GM12873 (cell line): ENCODE measurements at regions not wholly inside any gene's neighbourhood (a gene's known extent, or its start where the extent isn't known, plus 50 kb on each side); places are given as distances from the start of the nearest gene placed in this dataset.

Experiments used
- CTCF ChIP-seq: IDR thresholded peaks from 2 replicates; pipeline ENCODE4 v1.5.1; 2012; ENCODE audit warnings: low read depth, mild to moderate bottlenecking, moderate library complexity, low read length, control low read depth; ENCODE audit not compliant: insufficient read depth; ENCODE audit errors: missing control alignments

GRCh38 chr6:48307573-48307972 lies 196.6 kb upstream of the PTCHD4 start:
- no peak for TF ChIP-seq CTCF

GRCh38 chr6:48290595-48290994 lies 179.6 kb upstream of the PTCHD4 start:
- TF ChIP-seq CTCF, result no peak

- TF ChIP-seq CTCF, result no peak
Observed at GRCh38 chr6:48289841-48290240, 178.8 kb upstream of the PTCHD4 start.

GRCh38 chr6:48281217-48281616 lies 170.2 kb upstream of the PTCHD4 start:
- no peak for TF ChIP-seq CTCF

GRCh38 chr6:48280035-48280620 lies 169.1 kb upstream of the PTCHD4 start:
- no peak for TF ChIP-seq CTCF

GRCh38 chr6:48278261-48278660 lies 167.3 kb upstream of the PTCHD4 start:
- no peak for TF ChIP-seq CTCF

- no peak for TF ChIP-seq CTCF
Observed at GRCh38 chr6:48272518-48272917, 161.5 kb upstream of the PTCHD4 start.
